ENCODE measurements at regions not wholly inside any gene's neighbourhood (a gene's known extent, or its start where the extent isn't known, plus 50 kb on each side); places are given as distances from the start of the nearest gene placed in this dataset.

- peaks cover 9 to 17% of the 10 kb centered on the region in 2 experiments; a peak in 3 of 4 replicates for H3K4me1 Mint-ChIP-seq
Measured at GRCh38 chr5:113806904-113807303, 293.4 kb downstream of the YTHDC2 start.

More at GRCh38 chr5:113806904-113807303, 293.4 kb downstream of the YTHDC2 start:
- H3K4me2 ChIP-seq (ENCODE audit: insufficient read depth, insufficient read length, low read length) = no peak overlapping the region
- H4K8ac ChIP-seq (replicated peaks; ENCODE audit: insufficient read length, low read depth, low read length) = no peak overlapping the region
- no peaks in the 10 kb centered on the region for H3K27me3 ChIP-seq (ENCODE audit: insufficient read depth, low read length)
- Mint-ChIP-seq H3K9me3 (0 out of 5 replicates have a peak, but pooled peaks cover 0 to 3% of the 10 kb centered on the region in 2 experiments), H3K27ac (no peak overlapping the region), H3K4me3 (no peak overlapping the region), H3K27me3 (ENCODE audit: low read depth) (no peaks in the 10 kb centered on the region), H3K36me3 (ENCODE audit: insufficient read depth in 1 of 3, low read depth in 3 of 3) (0 out of 7 replicates have a peak, but pooled peaks cover 0 to 1% (median 0%) of the 10 kb centered on the region in 3 experiments)
- H3K79me1 ChIP-seq (ENCODE audit: insufficient read depth, low read depth, low read length, poor library complexity, severe bottlenecking) = no peaks in the 10 kb centered on the region
- H3K56ac ChIP-seq (ENCODE audit: insufficient read length, low read depth, low read length) = no peak overlapping the region
- no peak overlapping the region for H2BK15ac ChIP-seq (ENCODE audit: low read depth, low read length)
- TF ChIP-seq CTCF (conservative IDR thresholded peaks at IDR 0.05) = no peak
- H4K91ac ChIP-seq (ENCODE audit: insufficient read length, low read depth, low read length) = no peak overlapping the region
- H2BK20ac ChIP-seq (ENCODE audit: low read depth, low read length, poor library complexity, severe bottlenecking) = no peak overlapping the region
- no peak overlapping the region for H2AFZ ChIP-seq (ENCODE audit: low read length)
- H4K5ac ChIP-seq (ENCODE audit: insufficient read length, low read depth, low read length) = no peak overlapping the region
- no peaks in the 10 kb centered on the region for H3K23me2 ChIP-seq (ENCODE audit: insufficient read length, low read depth, low read length, poor library complexity, severe bottlenecking)
- H2BK120ac ChIP-seq (ENCODE audit: low read depth, low read length, poor library complexity, severe bottlenecking) = no peak overlapping the region
- H3K23ac ChIP-seq (ENCODE audit: insufficient read length, low read depth, low read length) = no peak overlapping the region
- WGBS (ENCODE audit: extremely low coverage, insufficient read length, low lambda C conversion rate) = no CpG with 5 or more reads among the region's 3 CpGs
- H3K79me2 ChIP-seq (ENCODE audit: insufficient read depth, low read length) = no peaks in the 10 kb centered on the region
- H2BK5ac ChIP-seq (ENCODE audit: insufficient read length, low read length) = no peak overlapping the region
- no peak overlapping the region for H2BK12ac ChIP-seq (ENCODE audit: insufficient read length, low read depth, low read length)
- H4K20me1 ChIP-seq (ENCODE audit: control insufficient read depth, insufficient read depth, insufficient read length) = no peaks in the 10 kb centered on the region
- H3K4me1 ChIP-seq (ENCODE audit: insufficient read depth, low read length) = no peaks in the 10 kb centered on the region
- H3K9me3 ChIP-seq (ENCODE audit: control insufficient read depth, low read depth, low read length) = no peaks in the 10 kb centered on the region
- DNase-seq = no peak
- H3K4ac ChIP-seq (ENCODE audit: low read depth, low read length) = no peak overlapping the region
- H3K14ac ChIP-seq (ENCODE audit: insufficient read depth, low read length) = no peak overlapping the region
- H2AK5ac ChIP-seq (ENCODE audit: insufficient read length, low read length) = no peak overlapping the region
- H3K18ac ChIP-seq (ENCODE audit: insufficient read length, low read depth, low read length) = no peak overlapping the region
- H3K27ac ChIP-seq (ENCODE audit: insufficient read length, low read depth, low read length) = no peak overlapping the region
- no peak overlapping the region for H3K9ac ChIP-seq (ENCODE audit: extremely low read depth, insufficient read length, low read length)
- no peak overlapping the region for H3T11ph ChIP-seq (ENCODE audit: low read length)
